GM12891 (cell line): ENCODE measurements at regions not wholly inside any gene's neighbourhood (a gene's known extent, or its start where the extent isn't known, plus 50 kb on each side); places are given as distances from the start of the nearest gene placed in this dataset.

Experiments used
- PAX5 ChIP-seq: IDR thresholded peaks from 2 replicates; pipeline ENCODE4 v1.6.1; 2011; ENCODE audit warnings: low read length, moderate library complexity, mild to moderate bottlenecking; ENCODE audit not compliant: insufficient read depth, severe bottlenecking
- POLR2A ChIP-seq: IDR thresholded peaks from 2 replicates; pipeline ENCODE4 v1.6.1; 2011; ENCODE audit warnings: low read depth, low read length, control low read depth
- POLR2AphosphoS5 ChIP-seq: IDR thresholded peaks from 2 replicates; pipeline ENCODE4 v1.6.1; 2011; ENCODE audit warnings: low read depth, low read length, control low read depth

GRCh38 chr4:35734381-35735098 lies 509.8 kb downstream of the ARAP2 start:
- no peak for TF ChIP-seq POLR2A
- no peak for TF ChIP-seq POLR2AphosphoS5
- no peak for TF ChIP-seq PAX5
